Pancreas (tissue), 10 donors: ENCODE measurements at regions not wholly inside any gene's neighbourhood (a gene's known extent, or its start where the extent isn't known, plus 50 kb on each side); places are given as distances from the start of the nearest gene placed in this dataset.

Experiments
- ATAC-seq, 4 donors: fragments of 200-7000 bp; cut with Tn5 transposase; one replicate each; pipeline versions ENCODE4 v1.8.0 to v1.9.1; 2020; ENCODE audit warnings: mild to moderate bottlenecking in 4 of 4, moderate library complexity in 4 of 4
- DNase-seq, 6 donors: peaks; one replicate each; pipeline ENCODE4 v3.0.0-alpha.2; 2020
- FAIRE-seq: peaks from 2 replicates; lab custom pipeline; 2012; peaks lifted over from hg19 to GRCh38; lab: Jason Lieb, UNC
- H3K27ac ChIP-seq, 4 donors: fragments of 200-600 bp; sonication (generic); 1 replicate in 3 of 4; 2 replicates in 1 of 4; pipeline versions ENCODE4 v1.5.0 to v1.8.0; 2020
- H3K27me3 ChIP-seq, 4 donors: fragments of 200-600 bp; one replicate each; pipeline ENCODE4 v1.8.0; 2021
- H3K36me3 ChIP-seq, 3 donors: fragments of 200-600 bp; sonication (generic) in 1 of 3; one replicate each; pipeline versions ENCODE4 v1.5.0 to v1.8.0; 2020 to 2021
- H3K4me1 ChIP-seq, 3 donors: fragments of 200-600 bp; one replicate each; pipeline ENCODE4 v1.8.0; 2021
- H3K4me3 ChIP-seq, 4 donors: fragments of 200-600 bp; sonication (generic) in 2 of 4; one replicate each; pipeline versions ENCODE4 v1.5.0 to v1.8.0; 2020 to 2021
- H3K9me3 ChIP-seq, 4 donors: fragments of 200-600 bp; one replicate each; pipeline ENCODE4 v1.8.0; 2021
- CTCF ChIP-seq, 4 donors: fragments of 200-600 bp; sonication (generic) in 3 of 4; IDR thresholded peaks; one replicate each; pipeline versions ENCODE4 v1.5.0 to v1.8.0; 2021; ENCODE audit warnings: antibody characterized with exemption in 4 of 4
- WGBS, 2 donors: extraction: QIAGEN DNeasy Blood & Tissue Kit; methylation state at CpG; one replicate each; pipeline ENCODE4 v1.1.7; 2013; 5-methylcytosine and 5-hydroxymethylcytosine counted together
- intact Hi-C, 3 donors: fragments of 100-400 bp; cut with DNase I; formaldehyde crosslinking; loops; one replicate each; pipeline versions ENCODE4 v1.11.1 to v1.14.2; 2022
- donor health status: healthy with polysubstance abuse.
- donor health status: DM: no; HTN: no; CAD: no; lungs with moderate emphysema.
- donor health status: DM: no; HTN: no; CAD: no.
- donor health status: control.
- donor health status: control.
- donor health status: Bipolar disorder and iron deficiency.
- donor health status: DM: yes; HTN: yes; CAD: no.
- donor health status: DM: no; HTN: no; CAD: no.
- donor health status: DM: no; HTN: no; CAD: no.
- donor health status: DM: yes; HTN: yes; CAD: no.

- 77 to 82% methylated on average over 8 of the region's 8 CpGs for WGBS, 2 donors
Measured at GRCh38 chr1:23628951-23629387, 62.6 kb upstream of the RPL11 start.

GRCh38 chr1:23627069-23627735, 64.4 kb upstream of the RPL11 start:
- TF ChIP-seq CTCF (IDR thresholded peaks at IDR 0.05), result no peak
- Histone ChIP-seq H3K4me3 (peak overlapping the region in 1 of 4 donors; percentile 11), H3K27ac (no peak overlapping the region), H3K36me3 (no peaks in the 10 kb centered on the region), H3K27me3 (no peaks in the 10 kb centered on the region), H3K9me3 (no peaks in the 10 kb centered on the region), H3K4me1 (no peaks in the 10 kb centered on the region)
- no peak for FAIRE-seq
- peak; percentile 87 to 96 (median 90) for ATAC-seq
- intact Hi-C loops, result no loop called here
- 12 to 30% methylated on average over 11 of the region's 11 CpGs for WGBS, 2 donors
- peak in 2 of 6 donors; percentile 27 to 41 for DNase-seq

More at GRCh38 chr1:23628951-23629387, 62.6 kb upstream of the RPL11 start:
- no peak for DNase-seq
- no peak for TF ChIP-seq CTCF (IDR thresholded peaks at IDR 0.05)
- intact Hi-C loops, result no loop called here
- Histone ChIP-seq H3K4me1 (no peaks in the 10 kb centered on the region), H3K4me3 (no peak overlapping the region), H3K27ac (no peak overlapping the region), H3K36me3 (no peaks in the 10 kb centered on the region), H3K9me3 (no peaks in the 10 kb centered on the region), H3K27me3 (no peaks in the 10 kb centered on the region)
- no peak for ATAC-seq
- FAIRE-seq, result no peak

- no peaks in the 10 kb centered on the region for H3K4me1 ChIP-seq
- no peak for TF ChIP-seq CTCF (IDR thresholded peaks at IDR 0.05)
Measured at GRCh38 chr1:23625929-23626535, 65.6 kb upstream of the RPL11 start.

GRCh38 chr1:23625459-23625858, 66.1 kb upstream of the RPL11 start:
- intact Hi-C loops, result no loop called here
- DNase-seq (no peak), FAIRE-seq (no peak), ATAC-seq (no peak)
- no peaks in the 10 kb centered on the region for H3K27me3 ChIP-seq
- no peak overlapping the region for H3K4me3 ChIP-seq
- H3K9me3 ChIP-seq, result no peaks in the 10 kb centered on the region
- H3K27ac ChIP-seq, result no peak overlapping the region
- WGBS, 2 donors, result 83 to 90% methylated on average over 4 of the region's 4 CpGs
- TF ChIP-seq CTCF (IDR thresholded peaks at IDR 0.05), result no peak
- no peaks in the 10 kb centered on the region for H3K4me1 ChIP-seq
- no peaks in the 10 kb centered on the region for H3K36me3 ChIP-seq

More at GRCh38 chr1:23625929-23626535, 65.6 kb upstream of the RPL11 start:
- Histone ChIP-seq H3K9me3 (no peaks in the 10 kb centered on the region), H3K4me3 (no peak overlapping the region), H3K36me3 (no peaks in the 10 kb centered on the region), H3K27me3 (no peaks in the 10 kb centered on the region), H3K27ac (no peak overlapping the region)
- 82 to 87% methylated on average over 1 of the region's 1 CpG for WGBS, 2 donors
- FAIRE-seq (no peak), DNase-seq (no peak), ATAC-seq (no peak)
- intact Hi-C loops, result no loop called here

- FAIRE-seq (no peak), ATAC-seq (no peak), DNase-seq (no peak)
- Histone ChIP-seq H3K27me3 (no peaks in the 10 kb centered on the region), H3K27ac (no peak overlapping the region), H3K36me3 (no peaks in the 10 kb centered on the region), H3K4me3 (no peak overlapping the region), H3K4me1 (peaks cover 0 to 4% (median 0%) of the 10 kb centered on the region in 3 donors), H3K9me3 (no peaks in the 10 kb centered on the region)
- no peak for TF ChIP-seq CTCF (IDR thresholded peaks at IDR 0.05)
- 79 to 81% methylated on average over 4 of the region's 4 CpGs for WGBS, 2 donors
- intact Hi-C loops, result no loop called here
Measured at GRCh38 chr1:23624440-23624839, 65.1 kb upstream of the ID3 start.
